H1 (cell line): ENCODE measurements at regions not wholly inside any gene's neighbourhood (a gene's known extent, or its start where the extent isn't known, plus 50 kb on each side); places are given as distances from the start of the nearest gene placed in this dataset.

ENCODE experiments used
- CTCF ChIA-PET: fragments of 300-600 bp; sonication (Branson Sonifier 250); formaldehyde crosslinking; loops from one replicate; lab custom pipeline; 2021; ENCODE audit not compliant: partially characterized antibody; lab: Charles Lee
- POLR2A ChIA-PET: fragments of 300-600 bp; sonication (Branson Sonifier 250); formaldehyde crosslinking; loops from one replicate; lab custom pipeline; 2021; ENCODE audit warnings: inconsistent platforms; ENCODE audit not compliant: partially characterized antibody; lab: Charles Lee
- DNase-seq, 2 experiments: peaks; one replicate each; pipeline versions ENCODE4 v3.0.0 to v3.0.0-alpha.2; 2010 to 2022; ENCODE audit warnings: low spot score in 2 of 2, low read depth in 1 of 2, mixed read lengths in 1 of 2
- FAIRE-seq: peaks from 2 replicates; lab custom pipeline; 2011; peaks lifted over from hg19 to GRCh38; lab: Jason Lieb, UNC
- H2AFZ ChIP-seq: 2 replicates; pipeline ENCODE4 v1.8.1; 2012; ENCODE audit warnings: low read length, inconsistent platforms
- H2AK5ac ChIP-seq: 2 replicates; pipeline ENCODE4 v1.6.1; 2013; ENCODE audit warnings: low read depth, low read length
- H2BK120ac ChIP-seq: replicated peaks from 2 replicates; pipeline ENCODE3; 2013; ENCODE audit warnings: low read depth, low read length, inconsistent platforms
- H2BK12ac ChIP-seq: 2 replicates; pipeline ENCODE4 v1.6.1; 2013; ENCODE audit warnings: low read depth, low read length
- H2BK15ac ChIP-seq: 2 replicates; pipeline ENCODE4 v1.6.1; 2013; ENCODE audit warnings: low read length
- H2BK20ac ChIP-seq: 2 replicates; pipeline ENCODE4 v1.6.1; 2013; ENCODE audit warnings: low read length
- H2BK5ac ChIP-seq: 2 replicates; pipeline ENCODE4 v1.6.1; 2013; ENCODE audit warnings: low read depth, low read length
- H3K14ac ChIP-seq: 2 replicates; pipeline ENCODE4 v1.6.1; 2013; ENCODE audit warnings: inconsistent platforms; ENCODE audit not compliant: insufficient read length
- H3K18ac ChIP-seq: 2 replicates; pipeline ENCODE4 v1.6.1; 2013; ENCODE audit warnings: low read length; ENCODE audit errors: extremely low read depth
- H3K23ac ChIP-seq: 2 replicates; pipeline ENCODE4 v1.6.1; 2013; ENCODE audit warnings: inconsistent platforms; ENCODE audit not compliant: insufficient read length
- H3K23me2 ChIP-seq: 2 replicates; pipeline ENCODE4 v1.6.1; 2013; ENCODE audit warnings: low read depth, low read length
- H3K27ac ChIP-seq: 2 replicates; pipeline ENCODE4 v1.6.1; 2011; ENCODE audit warnings: low read depth, low read length, inconsistent platforms
- H3K27me3 ChIP-seq, 4 experiments: replicated peaks in 1 of 4; 1 replicate in 1 of 4; 2 replicates in 3 of 4; pipeline versions ENCODE4 v1.6.1 to v1.8.1; 2011 to 2013; ENCODE audit warnings: low read length in 3 of 4, mild to moderate bottlenecking in 3 of 4, inconsistent platforms in 2 of 4, mixed read lengths in 2 of 4, moderate library complexity in 1 of 4; ENCODE audit not compliant: control insufficient read depth in 3 of 4, insufficient read depth in 3 of 4; ENCODE audit errors: extremely low read depth in 1 of 4
- H3K36me3 ChIP-seq, 4 experiments: 2 replicates each; pipeline versions ENCODE4 v1.6.1 to v1.8.1; 2011 to 2013; ENCODE audit warnings: mild to moderate bottlenecking in 4 of 4, low read length in 3 of 4, moderate library complexity in 2 of 4, control low read depth in 1 of 4, inconsistent platforms in 1 of 4; ENCODE audit not compliant: insufficient read depth in 4 of 4, control insufficient read depth in 2 of 4
- H3K4ac ChIP-seq: replicated peaks from 2 replicates; pipeline ENCODE3; 2013; ENCODE audit warnings: low read length, low read depth, mixed read lengths, inconsistent platforms; ENCODE audit not compliant: insufficient read length
- H3K4me1 ChIP-seq, 4 experiments: replicated peaks in 1 of 4; 1 replicate in 1 of 4; 2 replicates in 3 of 4; pipeline versions ENCODE4 v1.6.1 to v1.8.1; 2011 to 2013; ENCODE audit warnings: low read length in 3 of 4, inconsistent platforms in 2 of 4, mixed read lengths in 1 of 4; ENCODE audit not compliant: insufficient read depth in 4 of 4, control insufficient read depth in 3 of 4
- H3K4me2 ChIP-seq, 2 experiments: 2 replicates each; pipeline versions ENCODE4 v1.6.1 to v1.8.1; 2011 to 2013; ENCODE audit warnings: low read depth in 2 of 2, low read length in 2 of 2, control low read depth in 1 of 2, inconsistent platforms in 1 of 2, mild to moderate bottlenecking in 1 of 2; ENCODE audit not compliant: insufficient read depth in 1 of 2
- H3K4me3 ChIP-seq, 4 experiments: fragments of 200-600, 300-600 bp in 1 of 4; sonication (generic), shearing (Covaris generic), sonication (Bioruptor Twin) in 1 of 4; 2 replicates each; pipeline versions ENCODE4 v1.5.1 to v1.8.1; 2011 to 2016; ENCODE audit warnings: low read length in 4 of 4, low read depth in 3 of 4, control low read depth in 2 of 4, inconsistent platforms in 2 of 4, mild to moderate bottlenecking in 2 of 4, mixed read lengths in 1 of 4, moderate library complexity in 1 of 4; ENCODE audit not compliant: insufficient read depth in 2 of 4; ENCODE audit errors: extremely low read depth in 1 of 4
- H3K56ac ChIP-seq: replicated peaks from 2 replicates; pipeline ENCODE3; 2013; ENCODE audit warnings: low read depth, mild to moderate bottlenecking, mixed read lengths, low read length, inconsistent platforms; ENCODE audit not compliant: insufficient read length
- H3K79me1 ChIP-seq: 2 replicates; pipeline ENCODE4 v1.6.1; 2013; ENCODE audit warnings: low read depth, low read length, control low read depth
- H3K79me2 ChIP-seq, 2 experiments: 2 replicates each; pipeline versions ENCODE4 v1.6.1 to v1.8.1; 2012 to 2013; ENCODE audit warnings: low read length in 2 of 2, mild to moderate bottlenecking in 2 of 2, inconsistent platforms in 1 of 2; ENCODE audit not compliant: insufficient read depth in 2 of 2, control insufficient read depth in 1 of 2
- H3K9ac ChIP-seq, 4 experiments: replicated peaks in 1 of 4; 1 replicate in 1 of 4; 2 replicates in 3 of 4; pipeline versions ENCODE4 v1.6.1 to v1.8.1; 2011 to 2013; ENCODE audit warnings: low read depth in 3 of 4, low read length in 3 of 4, control low read depth in 2 of 4, mild to moderate bottlenecking in 2 of 4, moderate library complexity in 2 of 4, inconsistent platforms in 1 of 4; ENCODE audit errors: extremely low read depth in 1 of 4
- H3K9me3 ChIP-seq, 2 experiments: 2 replicates each; pipeline versions ENCODE4 v1.6.1 to v1.8.1; 2012 to 2013; ENCODE audit warnings: mild to moderate bottlenecking in 2 of 2, moderate library complexity in 2 of 2, control low read depth in 1 of 2, inconsistent platforms in 1 of 2, low read depth in 1 of 2, low read length in 1 of 2, mixed read lengths in 1 of 2; ENCODE audit not compliant: insufficient read depth in 2 of 2
- H4K20me1 ChIP-seq, 2 experiments: replicated peaks in 1 of 2; 2 replicates each; pipeline versions ENCODE3 to v1.8.1; 2011 to 2013; ENCODE audit warnings: inconsistent platforms in 2 of 2, low read length in 2 of 2, mild to moderate bottlenecking in 1 of 2; ENCODE audit not compliant: insufficient read depth in 2 of 2, control insufficient read depth in 1 of 2
- H4K5ac ChIP-seq: 2 replicates; pipeline ENCODE4 v1.6.1; 2013; ENCODE audit warnings: low read length, low read depth, mixed read lengths, inconsistent platforms; ENCODE audit not compliant: insufficient read length
- H4K8ac ChIP-seq: 2 replicates; pipeline ENCODE4 v1.8.0; 2013; ENCODE audit warnings: mild to moderate bottlenecking, moderate library complexity, low read length, inconsistent platforms; ENCODE audit not compliant: insufficient read depth; ENCODE audit errors: extremely low read depth
- H4K91ac ChIP-seq: replicated peaks from 2 replicates; pipeline ENCODE3; 2013; ENCODE audit warnings: low read length, mixed read lengths, inconsistent platforms; ENCODE audit not compliant: insufficient read length
- CHD2 ChIP-seq: IDR thresholded peaks from 2 replicates; pipeline ENCODE4 v1.6.1; 2012; ENCODE audit warnings: low read length, improper control_type of control experiment
- SIN3A ChIP-seq, 2 experiments: IDR thresholded peaks in 1 of 2; conservative IDR thresholded peaks in 1 of 2; 2 replicates each; pipeline ENCODE4 v1.6.1; 2011 to 2012; ENCODE audit warnings: low read length in 2 of 2, improper control_type of control experiment in 1 of 2, low read depth in 1 of 2, mild to moderate bottlenecking in 1 of 2
- WGBS, 2 experiments: shearing (Covaris generic) in 1 of 2; methylation state at CpG; one replicate each; pipeline versions ENCODE4 v1.1.6 to v1.1.7; 2013 to 2015; ENCODE audit warnings: low lambda C conversion rate in 2 of 2, mixed read lengths in 2 of 2, inconsistent platforms in 1 of 2, low coverage in 1 of 2, missing lambda C conversion rate in 1 of 2; ENCODE audit not compliant: insufficient replicate concordance in 2 of 2, insufficient coverage in 1 of 2, insufficient read length in 1 of 2; ENCODE audit errors: extremely low coverage in 1 of 2, missing lambda C conversion rate in 1 of 2; 5-methylcytosine and 5-hydroxymethylcytosine counted together
- TF ChIP-seq, protein P1 (sequence below): IDR thresholded peaks from 2 replicates; pipeline ENCODE4 v1.6.1; 2012; ENCODE audit warnings: low read length, inconsistent platforms

DNA sequence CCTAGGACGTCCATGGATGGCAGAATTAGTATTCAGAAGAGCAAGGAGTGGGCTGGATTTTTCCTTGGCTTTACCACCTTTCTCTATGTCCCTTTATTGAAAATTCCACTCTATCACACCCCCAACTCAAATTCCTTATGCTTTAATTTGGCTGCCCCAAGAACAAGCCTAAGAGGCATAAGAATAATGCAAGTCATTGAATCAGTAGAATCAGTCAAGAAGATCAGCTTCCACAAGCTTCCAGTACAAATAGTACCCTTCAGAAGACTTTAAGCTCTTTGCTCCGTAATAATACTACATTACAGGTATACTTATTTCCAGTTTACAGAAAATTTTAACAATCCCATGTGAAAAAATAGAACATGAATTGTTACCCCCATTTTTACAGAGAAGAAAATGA is 51.0 kb upstream of the SNAP25 start:
- no peak overlapping the region for H2AFZ ChIP-seq
- no peaks in the 10 kb centered on the region for H3K36me3 ChIP-seq
- TF ChIP-seq CHD2: no peak
- no peak for TF ChIP-seq SIN3A (conservative IDR thresholded peaks at IDR 0.05 in 1 of 2, IDR thresholded peaks at IDR 0.05 in 1 of 2; ENCODE audit: low read depth in 1 of 2, low read length in 2 of 2)
- TF ChIP-seq, protein P1, sequence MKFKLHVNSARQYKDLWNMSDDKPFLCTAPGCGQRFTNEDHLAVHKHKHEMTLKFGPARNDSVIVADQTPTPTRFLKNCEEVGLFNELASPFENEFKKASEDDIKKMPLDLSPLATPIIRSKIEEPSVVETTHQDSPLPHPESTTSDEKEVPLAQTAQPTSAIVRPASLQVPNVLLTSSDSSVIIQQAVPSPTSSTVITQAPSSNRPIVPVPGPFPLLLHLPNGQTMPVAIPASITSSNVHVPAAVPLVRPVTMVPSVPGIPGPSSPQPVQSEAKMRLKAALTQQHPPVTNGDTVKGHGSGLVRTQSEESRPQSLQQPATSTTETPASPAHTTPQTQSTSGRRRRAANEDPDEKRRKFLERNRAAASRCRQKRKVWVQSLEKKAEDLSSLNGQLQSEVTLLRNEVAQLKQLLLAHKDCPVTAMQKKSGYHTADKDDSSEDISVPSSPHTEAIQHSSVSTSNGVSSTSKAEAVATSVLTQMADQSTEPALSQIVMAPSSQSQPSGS: no peak
- H3K4ac ChIP-seq: no peak overlapping the region
- H2BK15ac ChIP-seq: no peak overlapping the region
- no peak overlapping the region for H2BK12ac ChIP-seq
- no peaks in the 10 kb centered on the region for H3K79me2 ChIP-seq
- H3K23ac ChIP-seq: no peak overlapping the region
- DNase-seq: no peak
- H3K4me1 ChIP-seq: peaks cover 0 to 5% (median 2%) of the 10 kb centered on the region in 4 experiments; a peak in 4 of 7 replicates
- H4K91ac ChIP-seq: no peak overlapping the region
- no peak overlapping the region for H3K14ac ChIP-seq
- no peak overlapping the region for H3K27ac ChIP-seq
- POLR2A ChIA-PET: no interaction called here
- H4K20me1 ChIP-seq: no peaks in the 10 kb centered on the region
- H3K56ac ChIP-seq: no peak overlapping the region
- peaks cover 4% of the 10 kb centered on the region; the same call in 1 of the 2 replicates for H3K23me2 ChIP-seq
- H3K9ac ChIP-seq: no peak overlapping the region
- no peak overlapping the region for H2BK120ac ChIP-seq
- H4K8ac ChIP-seq: no peak overlapping the region
- 87% methylated on average over 2 of the region's 2 CpGs; no CpG with 5 or more reads in 1 of the 2 experiments for WGBS, 2 experiments
- no peak overlapping the region for H3K18ac ChIP-seq
- no peak overlapping the region for H3K4me3 ChIP-seq
- H2BK20ac ChIP-seq: no peak overlapping the region
- FAIRE-seq: no peak
- no peaks in the 10 kb centered on the region for H3K9me3 ChIP-seq
- H4K5ac ChIP-seq: no peak overlapping the region
- CTCF ChIA-PET: interaction anchor here (0.8 to 1.8 kb wide), 3 partner anchors 12 to 184 kb away, joined by 3 to 9 read pairs (median 4); no protein-coding TSS in a partner anchor
- H2BK5ac ChIP-seq: no peak overlapping the region
- H2AK5ac ChIP-seq: no peak overlapping the region
- H3K27me3 ChIP-seq: peaks cover 0 to 1% (median under 1%) of the 10 kb centered on the region in 4 experiments; a peak in 2 of 7 replicates
- H3K79me1 ChIP-seq: no peaks in the 10 kb centered on the region
- H3K4me2 ChIP-seq: no peak overlapping the region
